GM18517 (cell line): ENCODE measurements at regions not wholly inside any gene's neighbourhood (a gene's known extent, or its start where the extent isn't known, plus 50 kb on each side); places are given as distances from the start of the nearest gene placed in this dataset.

ENCODE experiments used
- ATAC-seq: cut with Tn5 transposase; IDR thresholded peaks from one replicate; pipeline ENCODE4 v1.9.1; 2021; ENCODE audit warnings: mild to moderate bottlenecking, moderate library complexity; ENCODE audit not compliant: unreplicated experiment

DNA sequence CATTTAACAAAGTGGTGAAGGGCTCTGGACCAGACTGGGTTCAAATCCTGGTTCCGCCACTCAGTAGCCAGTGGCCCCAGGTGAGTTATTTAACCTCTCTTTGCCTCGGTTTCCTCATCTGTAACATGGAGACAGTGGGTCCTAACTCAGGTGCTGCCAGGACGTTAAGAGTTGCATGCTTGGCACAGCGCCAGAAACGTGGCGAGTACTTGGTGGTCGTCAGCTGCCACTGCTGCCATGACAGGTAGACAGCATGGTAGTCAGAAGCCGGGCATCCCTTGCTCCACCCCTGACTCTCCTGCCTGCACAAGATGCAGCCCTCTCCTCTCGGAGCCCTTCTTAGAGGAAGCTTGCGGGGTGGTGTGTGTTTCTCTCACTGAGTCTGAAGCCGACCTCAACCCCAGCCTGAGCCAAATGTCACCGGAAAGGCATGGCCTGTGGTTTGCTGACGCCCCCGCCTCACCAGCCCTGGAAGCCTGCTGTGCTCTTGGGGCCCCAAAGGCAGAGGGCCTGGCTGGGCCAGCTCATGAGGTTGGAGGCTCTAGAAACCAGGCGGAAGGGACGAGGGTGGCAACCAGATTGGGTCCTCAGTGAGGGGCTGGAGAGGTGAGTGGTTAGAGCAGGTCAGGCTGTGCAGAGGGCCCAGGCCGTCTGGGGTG, 160.8 kb upstream of the TLE3 start:
- ATAC-seq, result no peak

DNA sequence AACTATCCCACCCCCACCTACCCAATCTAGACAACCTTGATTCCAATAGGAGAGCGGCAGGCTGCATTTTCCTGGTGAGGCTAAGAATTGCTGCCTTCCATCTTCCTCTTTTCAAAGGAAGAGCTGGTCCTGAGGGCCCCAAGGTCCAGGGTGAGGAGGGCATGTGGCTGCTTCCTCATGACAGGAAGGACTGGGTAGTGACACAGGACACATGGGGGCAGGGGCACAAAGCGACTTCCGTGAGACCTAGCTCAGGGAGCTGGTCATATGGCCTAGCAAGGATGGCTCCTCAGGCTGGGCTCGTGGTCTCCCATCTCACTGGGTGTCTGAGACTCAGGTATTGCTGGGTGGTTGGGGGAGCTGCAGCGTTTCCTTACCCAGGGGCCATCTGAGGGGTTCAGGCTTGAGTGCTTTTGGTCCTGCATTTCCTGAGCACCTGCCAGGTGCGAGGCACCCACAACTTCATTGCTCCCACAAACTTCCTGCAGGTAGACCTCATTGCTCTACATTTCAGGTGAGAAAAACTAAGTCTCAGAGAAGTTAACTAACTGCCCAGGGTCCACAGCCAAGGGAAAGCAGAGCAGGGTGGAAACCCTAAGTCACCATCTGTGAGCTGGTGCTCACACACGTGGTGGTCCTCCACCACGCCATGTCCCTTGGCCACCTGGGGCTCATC, 160.0 kb upstream of the TLE3 start:
- no peak for ATAC-seq

DNA sequence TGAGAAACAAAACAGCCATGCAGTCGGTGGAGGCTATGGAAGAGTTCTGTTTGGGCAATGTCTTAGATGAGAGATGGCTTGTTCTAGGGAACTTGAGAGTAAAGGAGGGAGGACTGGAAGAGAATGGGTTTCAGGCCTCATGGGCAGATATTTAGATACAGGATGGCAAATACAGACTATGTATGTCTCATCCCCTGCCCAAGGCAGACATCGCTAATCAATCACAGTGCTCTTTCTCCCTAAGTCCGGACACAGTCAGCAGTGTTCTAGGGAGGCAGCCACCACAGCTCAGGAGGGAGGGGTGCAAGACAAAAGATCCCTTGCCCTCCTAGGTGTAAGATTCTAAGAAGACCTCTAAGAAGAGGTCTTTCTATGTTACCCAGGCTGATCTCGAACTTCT, 159.3 kb upstream of the TLE3 start:
- ATAC-seq, result no peak

DNA sequence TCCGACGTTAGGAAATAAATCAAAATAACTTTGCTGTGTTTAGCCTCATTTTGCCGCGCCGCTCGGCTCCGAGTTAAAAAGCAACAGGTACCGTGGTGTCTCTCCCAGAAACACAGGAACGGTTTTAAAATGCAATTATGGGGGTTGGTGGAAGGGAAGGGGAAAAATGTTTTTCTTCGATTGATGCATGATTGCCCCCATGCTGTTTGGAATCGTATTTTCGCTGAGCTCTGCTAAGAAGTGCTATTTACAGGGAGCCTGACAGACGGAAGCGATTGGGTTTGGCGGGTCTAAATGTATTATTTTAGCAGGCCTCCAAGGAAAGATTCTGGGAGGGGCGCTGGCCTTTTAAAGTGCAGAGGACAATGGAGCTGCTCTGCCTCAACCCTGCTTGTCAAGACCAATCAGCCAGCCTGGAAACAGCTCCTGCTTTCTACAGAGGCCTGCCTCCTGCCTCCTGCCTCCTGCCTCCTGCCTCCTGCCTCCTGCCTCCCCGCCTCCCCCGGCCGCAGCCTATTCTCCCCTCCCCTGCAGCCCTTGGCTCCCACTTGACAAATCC, 156.7 kb upstream of the TLE3 start:
- no peak for ATAC-seq

DNA sequence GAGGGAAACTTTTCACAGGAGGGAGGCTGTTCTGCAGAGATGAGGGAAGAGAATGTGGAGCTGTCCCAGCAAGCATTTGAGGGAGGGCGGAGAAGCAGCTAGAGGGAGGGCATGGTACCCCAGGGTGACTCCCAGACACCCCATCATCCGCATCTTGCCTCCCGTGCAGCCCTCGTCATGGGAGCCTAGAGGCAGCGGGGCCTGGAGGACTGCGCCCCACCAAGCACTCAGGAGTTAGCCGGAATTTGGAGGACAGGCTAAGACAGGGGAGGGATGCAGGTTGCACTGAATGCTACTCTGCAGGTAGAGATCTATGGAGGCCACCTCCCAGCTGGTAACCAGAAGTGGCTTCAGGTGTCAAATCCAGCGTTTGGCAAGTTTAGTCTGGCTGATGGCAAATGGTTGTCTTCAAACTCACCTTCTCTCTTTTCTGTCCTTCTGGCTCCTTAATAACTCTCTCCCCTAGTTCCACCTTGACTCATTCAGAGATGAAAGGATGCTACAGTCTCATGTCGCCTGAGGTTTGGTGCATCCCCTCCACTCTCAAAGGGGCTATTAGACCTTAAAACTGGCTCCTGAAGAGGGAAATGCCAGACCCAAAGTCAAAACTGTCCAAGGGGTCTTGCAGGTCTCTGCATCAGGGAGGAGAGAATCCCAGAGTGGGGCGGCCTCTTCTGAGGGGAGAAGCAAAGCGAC, 155.9 kb upstream of the TLE3 start:
- no peak for ATAC-seq

DNA sequence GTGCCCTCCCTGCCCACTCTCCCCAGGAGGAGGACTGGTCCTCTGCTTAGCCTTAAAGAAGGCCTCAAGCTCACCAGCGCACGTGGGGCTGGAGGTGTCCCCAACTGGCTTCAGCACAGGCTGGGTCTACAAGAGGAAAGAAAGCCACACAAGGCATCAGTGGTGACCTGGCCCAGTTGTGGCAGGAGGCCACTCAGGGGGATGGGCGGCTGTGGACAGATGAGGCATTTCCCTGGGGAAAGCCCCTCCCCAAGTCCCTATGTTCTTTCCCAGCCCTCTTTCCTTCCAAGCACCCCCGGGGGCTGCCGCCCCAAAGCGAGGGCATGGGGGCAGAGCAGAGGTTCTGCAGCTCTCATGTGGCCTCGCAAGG, 155.2 kb upstream of the TLE3 start:
- ATAC-seq, result no peak

DNA sequence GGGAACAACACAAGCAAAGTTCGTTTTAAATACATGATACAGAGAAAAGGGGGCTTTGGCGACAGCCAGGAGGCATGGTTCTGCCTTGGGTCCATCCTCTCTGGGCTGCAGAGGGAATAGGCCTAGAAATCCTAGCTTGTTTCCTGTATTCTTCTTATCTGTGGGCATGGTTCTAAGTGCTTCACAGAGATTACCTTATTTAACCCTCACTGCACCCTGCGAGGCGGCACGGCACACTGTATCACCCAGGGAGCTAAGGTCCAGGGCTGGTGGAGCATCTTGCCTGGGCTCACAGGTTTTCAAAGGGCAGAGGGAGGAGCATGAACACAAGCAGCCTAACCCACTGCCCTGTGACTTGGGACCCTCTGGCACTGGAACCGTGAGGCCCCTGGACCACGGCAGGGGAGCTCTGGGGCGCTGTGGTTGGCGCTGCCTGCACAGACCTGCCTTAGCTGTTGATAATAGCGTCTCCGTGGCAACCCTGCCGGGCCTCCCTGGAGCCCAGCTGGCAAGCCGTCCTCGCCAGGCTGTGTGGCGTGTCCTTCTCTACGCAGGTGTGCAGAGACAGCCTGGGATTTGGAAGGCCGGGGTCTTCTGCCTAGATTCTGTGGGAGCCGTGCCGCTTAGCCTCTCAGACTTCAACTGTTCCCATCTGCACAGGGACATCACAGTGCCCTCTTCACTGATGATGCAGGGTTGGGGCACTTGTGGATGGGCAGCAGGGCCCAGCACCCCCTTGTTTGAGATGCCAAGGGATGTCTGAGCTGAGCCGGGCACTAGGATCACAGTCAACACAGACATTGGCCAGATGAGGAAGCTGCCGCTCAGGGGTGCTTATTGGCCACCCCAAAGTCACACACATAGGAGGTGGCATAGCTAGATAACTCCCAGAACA, 154.6 kb upstream of the TLE3 start:
- ATAC-seq, result no peak

DNA sequence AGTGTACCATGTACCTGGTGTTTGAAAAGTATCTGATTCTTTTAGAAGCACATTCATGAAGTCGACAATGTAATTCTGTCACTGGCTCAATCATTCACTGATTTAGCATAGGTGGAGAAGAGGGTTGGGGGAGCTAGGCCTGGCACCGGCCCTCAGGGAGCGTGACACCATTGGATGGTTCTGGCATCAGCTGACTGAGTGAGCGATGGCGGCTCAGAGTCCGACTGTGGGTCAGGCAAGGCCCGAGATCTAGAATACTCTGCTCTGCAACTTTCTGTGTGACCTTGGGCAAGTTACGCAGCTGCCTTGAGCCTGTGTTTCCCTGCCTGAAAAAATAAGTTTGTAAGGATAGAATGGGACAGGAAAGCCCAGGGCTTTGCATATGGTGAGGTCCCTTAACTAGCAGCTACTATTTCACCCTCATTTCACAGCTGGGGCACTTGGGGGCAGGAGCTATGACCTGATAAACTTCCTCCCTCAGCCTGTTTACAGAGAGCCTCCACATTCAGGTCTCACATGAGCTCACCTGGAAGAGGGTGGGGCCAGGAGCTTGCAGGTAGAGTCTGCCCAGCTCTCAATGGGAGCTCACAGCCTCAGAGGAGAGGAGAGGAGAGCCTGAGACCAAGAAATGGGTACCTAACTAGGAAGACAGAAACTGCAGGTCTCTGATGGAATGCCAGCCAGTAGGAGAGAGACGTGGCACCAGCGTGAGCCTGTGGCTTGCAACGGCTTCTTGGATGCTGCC, 153.7 kb upstream of the TLE3 start:
- ATAC-seq, result no peak

DNA sequence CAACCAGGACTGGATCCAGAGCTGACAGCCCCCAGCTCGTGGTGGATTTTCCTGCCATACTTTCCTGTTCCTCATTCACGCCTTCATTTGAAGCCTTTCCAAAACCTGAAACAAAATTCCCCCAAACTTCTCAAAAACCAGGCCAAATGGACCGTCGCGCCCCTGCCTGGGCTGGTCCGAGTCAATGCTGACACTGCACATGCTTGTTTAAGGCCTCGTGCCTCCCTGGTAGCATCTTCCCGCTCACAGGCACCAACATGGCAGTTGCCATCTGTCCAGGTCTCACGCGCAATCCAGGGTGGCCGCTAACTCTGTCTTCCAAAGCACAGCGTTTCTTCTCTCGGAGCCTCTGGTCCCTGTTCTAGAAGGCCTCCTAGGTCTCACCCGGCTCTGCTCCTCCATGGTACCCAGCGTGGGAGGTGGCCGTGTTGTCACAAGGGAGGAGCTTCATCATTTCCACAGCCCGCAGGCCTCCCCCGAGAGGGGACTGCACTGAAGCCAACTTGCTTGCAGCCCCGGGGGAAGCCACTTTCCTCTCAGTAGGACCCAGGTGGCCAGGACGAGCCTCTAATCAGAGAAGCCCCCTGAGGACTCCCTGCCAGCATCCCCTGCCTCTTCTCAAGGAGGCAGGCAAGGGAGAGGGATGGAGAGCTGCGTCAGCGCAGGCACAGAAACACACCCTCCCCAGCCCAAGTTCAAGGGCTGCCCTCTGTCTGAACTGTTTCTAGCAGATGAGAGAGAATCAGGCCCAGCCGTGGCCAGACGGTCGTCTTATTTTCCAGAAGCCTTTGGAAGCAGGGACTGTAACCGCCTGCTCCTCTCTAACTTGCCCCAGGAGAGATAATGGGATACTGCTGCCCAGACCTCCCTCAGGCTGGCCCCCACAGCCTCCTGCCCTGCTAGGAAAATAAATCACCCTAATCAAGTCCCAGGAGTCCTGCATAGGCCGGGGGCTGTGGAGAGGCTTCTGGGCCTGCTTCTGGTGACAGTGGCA, 152.8 kb upstream of the TLE3 start:
- no peak for ATAC-seq

DNA sequence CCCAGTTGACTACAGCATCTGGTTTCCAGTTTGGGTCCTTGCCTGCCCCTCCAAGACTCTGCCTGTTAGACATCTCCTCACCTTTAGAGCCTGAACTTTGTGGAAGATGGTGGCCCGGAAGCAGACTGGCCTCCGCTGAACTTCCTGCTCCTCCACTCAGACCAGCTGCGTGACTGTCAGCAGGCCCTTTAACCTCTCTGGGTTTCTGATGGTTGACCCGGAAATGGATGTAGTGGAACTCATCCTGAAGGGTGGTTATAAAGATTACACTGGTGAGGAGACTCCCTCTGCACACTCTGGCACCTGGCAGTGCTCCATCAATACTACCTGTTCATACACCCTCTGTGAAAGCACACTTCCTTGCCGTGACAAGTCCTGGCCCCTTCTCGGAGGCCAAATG, 151.9 kb upstream of the TLE3 start:
- no peak for ATAC-seq

DNA sequence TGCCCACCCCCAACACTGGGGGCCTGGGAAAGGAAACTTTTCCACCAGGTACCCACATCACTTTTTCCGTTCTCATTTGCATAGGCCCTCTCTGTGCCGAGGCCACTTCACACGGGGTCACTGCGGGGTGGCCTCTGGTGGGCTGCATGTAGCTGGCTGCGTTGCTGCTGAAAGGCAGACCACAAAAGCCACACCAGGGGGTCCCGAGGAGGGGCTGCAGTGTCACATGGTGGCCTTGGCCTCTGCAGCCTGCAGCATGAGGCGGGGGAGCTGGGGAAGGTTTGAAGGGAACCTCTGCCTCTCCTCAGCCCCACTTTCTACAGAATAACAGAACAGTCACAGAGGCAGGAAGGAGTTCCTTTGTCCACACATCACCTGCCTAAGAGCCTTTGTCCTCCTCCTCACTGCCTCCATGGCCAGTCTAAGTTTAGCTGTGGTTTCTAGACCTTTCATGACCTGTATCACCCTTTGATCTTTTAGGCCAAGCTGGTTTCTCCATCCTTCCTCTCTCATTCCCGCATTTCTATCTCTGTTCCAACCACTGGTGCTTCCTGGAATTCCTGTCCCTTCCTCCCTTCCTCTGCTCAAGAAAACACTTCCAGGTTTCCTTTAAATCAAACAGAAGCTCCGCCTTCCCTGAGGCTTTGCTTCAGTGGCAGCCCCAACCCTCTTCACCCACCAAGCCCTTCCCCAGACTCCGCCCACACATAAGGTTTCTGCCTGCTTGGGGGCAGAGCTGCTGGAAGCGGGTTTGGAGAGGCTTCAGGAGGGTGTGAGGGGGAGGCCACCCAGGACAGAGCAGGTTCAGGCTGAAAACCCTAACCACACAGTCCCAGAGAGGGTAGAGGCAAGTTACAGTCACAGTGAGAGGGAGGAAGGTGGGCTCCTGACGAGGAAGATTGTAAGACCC, 150.7 kb upstream of the TLE3 start:
- no peak for ATAC-seq

DNA sequence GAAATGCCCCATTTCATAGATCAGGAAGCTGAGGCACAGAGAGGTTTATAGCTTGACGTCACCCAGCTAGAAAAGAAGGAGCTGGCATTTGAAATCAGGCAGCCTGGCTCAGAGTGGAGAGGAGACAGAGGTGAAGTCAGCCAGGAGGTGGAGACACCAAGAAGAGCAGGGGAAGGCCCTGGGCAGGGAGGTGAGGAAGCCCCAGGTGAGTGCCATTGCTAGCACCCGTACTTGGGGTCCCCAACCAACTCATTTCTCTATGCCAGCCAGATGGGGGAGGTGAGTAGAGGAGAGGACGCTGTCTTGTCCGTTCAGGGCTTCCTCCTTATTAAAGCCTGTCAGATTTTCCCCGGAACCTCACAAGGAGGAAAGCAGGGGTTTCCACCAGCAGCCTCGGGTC, 149.6 kb upstream of the TLE3 start:
- ATAC-seq, result no peak

DNA sequence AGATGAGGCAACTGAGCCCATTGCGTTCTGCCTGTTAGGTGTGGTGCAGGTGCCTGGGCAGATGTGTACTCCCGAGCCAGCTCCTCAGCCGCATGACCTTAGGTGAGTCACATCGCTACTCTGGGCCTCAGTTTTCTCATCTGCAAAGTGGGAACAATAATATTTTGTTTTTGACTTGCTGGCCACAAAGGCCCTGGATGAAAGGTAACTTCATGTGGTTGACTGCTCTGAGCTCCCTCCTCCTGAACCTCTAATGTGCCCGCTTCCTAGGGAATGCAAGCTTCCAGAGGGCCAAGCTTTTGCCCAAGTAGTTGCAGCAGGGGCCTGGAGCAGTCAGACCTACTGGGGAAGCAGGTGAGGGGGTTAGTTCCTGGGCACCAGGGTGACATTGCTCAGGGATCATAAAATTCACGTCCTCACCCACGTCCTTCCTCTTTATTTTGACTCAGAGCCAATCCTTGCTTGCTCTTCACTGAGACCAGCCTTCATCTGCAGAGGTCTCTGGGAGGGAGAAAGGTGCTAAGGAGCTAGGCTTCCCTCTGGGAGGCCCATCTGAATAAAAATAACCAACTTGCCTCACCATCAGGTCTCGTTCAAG, 149.0 kb upstream of the TLE3 start:
- no peak for ATAC-seq

DNA sequence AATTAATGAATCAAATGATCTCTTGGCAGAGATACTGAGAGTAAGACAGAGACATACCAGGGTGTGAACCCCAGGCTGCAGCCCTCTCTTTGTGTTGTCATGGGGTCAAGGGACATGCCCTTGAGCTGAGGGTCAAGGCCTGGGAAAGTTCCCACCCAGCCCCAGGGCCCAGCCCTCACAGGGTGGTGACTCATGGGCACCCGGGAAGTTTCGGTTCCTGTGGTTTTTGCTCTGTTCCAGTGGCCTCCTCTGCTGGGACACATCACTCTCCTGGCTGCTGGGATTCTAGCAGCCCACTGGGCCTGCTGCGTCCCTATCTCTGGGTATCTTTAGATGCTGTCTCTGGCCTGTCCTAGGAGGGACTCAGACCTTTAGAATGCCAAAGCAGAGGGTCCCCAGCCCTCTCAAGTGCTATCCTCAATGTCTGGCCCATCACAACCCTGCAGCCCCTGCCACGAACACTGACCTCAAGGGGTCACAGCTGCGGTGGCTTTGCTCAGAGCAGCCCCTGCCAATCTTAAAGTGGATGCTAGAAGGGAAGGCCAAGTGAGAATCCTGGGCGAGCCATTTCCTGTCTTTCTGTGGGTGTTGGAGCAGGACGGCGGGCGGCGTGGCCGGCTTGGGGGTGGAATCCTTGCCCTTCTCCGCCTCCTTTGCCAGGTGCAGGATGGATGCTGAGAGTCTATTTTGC, 148.4 kb upstream of the TLE3 start:
- no peak for ATAC-seq

DNA sequence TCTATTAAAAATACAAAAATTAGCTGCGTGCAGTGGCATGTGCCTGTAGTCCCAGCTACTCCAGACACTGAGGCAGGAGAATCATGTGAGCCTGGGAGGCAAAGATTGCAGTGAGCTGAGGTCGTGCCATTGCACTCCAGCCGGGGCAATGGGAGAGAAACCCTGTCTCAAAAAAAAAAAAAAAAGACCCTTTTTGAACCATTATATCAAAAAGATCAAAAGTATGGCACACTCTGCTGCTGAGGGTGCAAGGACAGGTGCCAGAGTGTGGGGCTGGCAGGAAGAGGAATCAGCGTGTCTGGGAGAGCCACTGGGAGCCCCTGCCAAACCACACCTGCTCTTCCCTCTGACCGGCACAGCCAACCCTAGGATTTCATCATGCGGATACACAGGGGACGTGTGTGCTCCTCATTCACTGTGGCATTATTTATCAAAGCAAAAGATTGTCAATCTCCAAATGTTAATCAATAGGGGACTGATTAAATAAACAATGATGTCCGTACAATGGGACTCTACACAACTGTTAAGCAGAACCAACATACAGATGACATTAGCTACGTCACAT, 147.3 kb upstream of the TLE3 start:
- ATAC-seq, result no peak

DNA sequence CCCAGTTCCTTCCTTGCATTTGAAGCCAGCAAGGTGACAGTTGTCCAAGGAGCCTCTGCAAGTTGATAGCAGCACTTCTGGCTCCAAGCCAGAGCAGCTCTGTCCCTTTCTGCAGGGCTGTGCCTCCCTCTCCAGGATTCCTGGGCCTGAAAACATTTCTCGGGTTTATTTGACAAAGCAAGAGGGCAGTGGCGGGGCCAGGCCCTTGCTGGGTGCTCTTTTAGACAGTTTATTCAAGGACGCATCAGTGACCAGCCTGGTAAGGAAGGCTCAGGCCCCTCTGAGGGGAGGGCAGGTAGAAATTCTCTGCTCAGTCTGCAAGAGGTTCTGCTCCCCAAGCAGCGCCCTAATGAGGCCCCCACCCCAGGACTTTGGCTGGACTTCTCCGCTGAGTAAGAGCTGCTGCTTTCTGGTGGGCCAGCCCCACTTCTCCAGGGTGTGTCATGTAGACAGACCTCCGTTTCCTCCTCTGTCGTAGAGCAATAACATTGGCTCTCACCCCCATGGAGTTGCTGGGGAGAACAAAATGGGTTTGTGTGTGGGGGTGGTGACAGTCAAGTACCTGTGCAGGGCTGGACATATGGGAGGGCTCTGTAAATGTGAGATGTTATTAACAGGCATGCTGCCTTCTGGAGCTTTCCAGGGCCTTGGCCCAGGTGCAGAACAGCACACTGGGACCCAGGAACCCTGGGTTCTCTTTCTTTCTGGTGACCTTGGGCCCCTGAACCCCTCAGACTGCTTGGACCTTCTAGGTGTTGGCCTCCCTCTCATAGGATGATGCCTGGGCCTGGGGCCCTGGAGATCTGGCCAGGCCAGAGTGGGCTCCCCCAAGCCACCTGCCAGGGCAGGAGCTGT, 146.2 kb upstream of the TLE3 start:
- ATAC-seq, result no peak
